Gastroesophageal sphincter (tissue), 3 donors: ENCODE measurements at regions not wholly inside any gene's neighbourhood (a gene's known extent, or its start where the extent isn't known, plus 50 kb on each side); places are given as distances from the start of the nearest gene placed in this dataset.

ENCODE experiments used
- CTCF ChIP-seq, 4 experiments: fragments of 200-600 bp in 2 of 4; fragments of 450-650 bp in 2 of 4; sonication (generic) in 1 of 4; IDR thresholded peaks; one replicate each; pipeline ENCODE4 v1.5.1; 2017 to 2019; ENCODE audit warnings: antibody characterized with exemption in 4 of 4, mild to moderate bottlenecking in 2 of 4, moderate library complexity in 2 of 4
- EP300 ChIP-seq: sonication (generic); formaldehyde crosslinking; IDR thresholded peaks from one replicate; pipeline ENCODE4 v1.6.1; 2017; ENCODE audit warnings: antibody characterized with exemption, mild to moderate bottlenecking
- POLR2A ChIP-seq, 2 donors: fragments of 450-650 bp; IDR thresholded peaks; one replicate each; pipeline ENCODE4 v1.6.1; 2017; ENCODE audit warnings: antibody characterized with exemption in 2 of 2, mild to moderate bottlenecking in 2 of 2, moderate library complexity in 1 of 2
- POLR2AphosphoS5 ChIP-seq: sonication (generic); formaldehyde crosslinking; IDR thresholded peaks from one replicate; pipeline ENCODE4 v1.6.1; 2017; ENCODE audit warnings: antibody characterized with exemption

DNA sequence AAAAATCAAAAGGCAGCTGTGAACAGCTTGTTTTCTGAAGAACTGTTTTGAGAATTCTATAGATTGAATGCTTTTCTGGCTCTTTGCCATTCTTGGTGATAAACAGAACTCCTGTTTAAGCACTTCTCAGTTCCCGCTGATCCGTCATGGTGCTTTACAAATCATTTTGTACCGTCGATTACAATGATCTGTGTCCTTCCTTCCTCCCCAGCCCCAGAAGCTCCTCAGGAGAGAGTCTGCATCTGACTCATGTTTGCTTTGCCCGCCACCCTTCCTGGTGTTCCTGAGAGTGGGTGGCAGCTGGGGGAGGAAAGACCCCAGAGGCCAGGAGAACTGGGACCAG is 538.6 kb upstream of the MARCKS start:
- TF ChIP-seq CTCF (IDR thresholded peaks at IDR 0.05) (no peak), EP300 (no peak), POLR2A (IDR thresholded peaks at IDR 0.05) (no peak), POLR2AphosphoS5 (no peak)
